Right kidney (tissue), 1 donor: ENCODE measurements at regions not wholly inside any gene's neighbourhood (a gene's known extent, or its start where the extent isn't known, plus 50 kb on each side); places are given as distances from the start of the nearest gene placed in this dataset.
"Not testable (repeated sequence)": the region's sequence is repeated elsewhere in the genome, so short reads cannot be mapped to it uniquely, and the experiment has no call there.

Source experiments
- DNase-seq: peaks from one replicate; pipeline ENCODE4 v3.0.0-alpha.2; 2016

DNA sequence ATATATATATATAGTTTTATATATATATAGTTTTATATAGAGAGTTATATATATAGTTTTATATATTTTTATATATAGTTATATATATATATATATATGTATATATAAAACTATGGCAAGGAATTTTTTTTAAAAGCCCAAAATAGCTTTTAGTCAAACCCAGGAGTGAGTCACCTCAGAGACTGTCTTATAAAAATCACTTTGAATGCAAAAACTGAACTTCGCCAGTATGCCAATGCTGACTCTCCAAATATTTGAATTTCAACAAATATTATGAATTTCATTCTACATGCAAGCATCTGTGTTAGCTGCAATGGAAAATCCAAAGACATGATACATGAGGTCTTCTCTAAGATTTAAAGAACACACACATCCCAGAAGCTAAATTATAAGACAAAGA, 132.8 kb upstream of the NR2F2 start:
- DNase-seq: no peak

DNA sequence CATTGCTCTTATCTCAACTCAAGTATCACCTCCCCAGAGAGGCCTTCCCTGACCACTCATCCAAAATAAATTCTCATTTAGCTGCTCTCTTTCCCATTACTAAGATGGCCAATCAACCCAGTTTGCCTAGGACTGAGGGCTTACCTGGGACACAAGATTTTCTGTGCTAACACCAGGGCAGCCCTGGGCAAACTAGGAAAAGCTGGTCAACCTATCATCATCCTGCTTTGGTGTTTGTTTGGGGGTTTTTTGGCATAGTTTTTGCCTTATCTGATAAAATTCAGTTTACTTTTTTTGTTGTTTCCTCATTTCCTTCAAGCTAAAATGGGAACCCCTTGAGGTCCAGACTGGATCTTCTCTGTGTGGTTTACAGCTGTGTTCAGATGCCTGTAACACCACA, 131.4 kb upstream of the NR2F2 start:
- no peak for DNase-seq

DNA sequence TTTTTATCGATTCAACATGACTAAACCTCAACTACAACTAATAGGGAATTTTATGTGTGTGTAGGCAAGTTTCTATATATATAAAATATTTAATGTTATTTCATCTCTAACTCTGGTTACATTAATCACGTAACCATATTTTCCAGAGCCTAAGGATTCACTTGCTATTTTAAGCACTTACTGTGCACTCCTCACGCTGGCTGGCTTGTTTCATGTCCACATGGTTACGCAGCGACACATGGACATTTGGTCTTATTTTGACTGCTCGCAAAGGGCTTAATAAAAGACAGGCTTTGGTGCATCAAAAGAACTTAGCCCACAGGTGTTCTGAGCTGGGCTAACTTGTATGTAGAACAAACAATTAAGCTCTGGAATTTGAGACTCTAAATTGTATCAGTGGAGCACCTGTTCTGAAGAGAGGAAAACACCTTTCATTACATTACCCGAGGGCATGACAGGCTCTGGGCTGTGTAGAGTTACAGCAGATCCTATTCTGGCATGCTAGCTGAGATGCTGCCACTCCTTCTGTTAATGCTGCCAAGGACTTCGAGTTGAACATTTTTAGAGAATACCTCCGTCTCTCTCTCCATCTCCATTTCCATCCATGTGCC, 130.0 kb upstream of the NR2F2 start:
- no peak for DNase-seq

GRCh38 chr15:96201696-96202095, 128.8 kb upstream of the NR2F2 start:
- DNase-seq: no peak

DNA sequence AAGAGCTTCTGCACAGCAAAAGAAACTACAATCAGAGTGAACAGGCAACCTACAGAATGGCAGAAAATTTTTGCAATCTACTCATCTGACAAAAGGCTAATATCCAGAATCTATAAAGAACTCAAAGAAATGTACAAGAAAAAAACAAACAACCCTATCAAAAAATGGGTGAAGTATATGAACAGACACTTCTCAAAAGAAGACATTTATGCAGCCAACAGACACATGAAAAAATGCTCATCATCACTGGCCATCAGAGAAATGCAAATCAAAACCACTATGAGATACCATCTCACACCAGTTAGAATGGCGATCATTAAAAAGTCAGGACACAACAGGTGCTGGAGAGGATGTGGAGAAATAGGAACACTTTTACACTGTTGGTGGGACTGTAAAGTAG, 124.9 kb upstream of the NR2F2 start:
- not testable (repeated sequence) for DNase-seq

GRCh38 chr15:96207377-96208006, 123.0 kb upstream of the NR2F2 start:
- DNase-seq: no peak

DNA sequence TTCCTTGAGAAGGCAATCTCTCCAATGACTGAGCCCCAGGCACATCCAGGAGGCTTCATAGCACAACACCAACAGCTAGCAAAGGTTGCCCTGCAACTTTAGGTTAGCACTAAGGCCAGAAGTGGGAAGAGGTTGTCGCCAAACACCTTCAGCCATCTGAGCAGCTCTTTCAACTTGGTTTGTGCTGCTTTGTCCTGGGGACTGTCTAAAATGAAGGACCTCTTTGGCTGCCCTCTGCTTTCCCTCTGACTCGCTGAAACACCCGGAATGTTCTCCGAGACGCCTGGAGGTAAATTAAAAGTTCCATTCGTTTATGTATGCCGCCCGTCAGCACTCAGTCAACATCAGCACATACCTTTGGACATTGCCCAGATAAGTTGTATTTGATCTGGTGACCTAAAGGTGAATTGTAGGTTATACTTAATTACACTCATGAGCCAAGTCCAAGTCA, 121.2 kb upstream of the NR2F2 start:
- no peak for DNase-seq

GRCh38 chr15:96213045-96213444, 117.5 kb upstream of the NR2F2 start:
- DNase-seq: no peak

DNA sequence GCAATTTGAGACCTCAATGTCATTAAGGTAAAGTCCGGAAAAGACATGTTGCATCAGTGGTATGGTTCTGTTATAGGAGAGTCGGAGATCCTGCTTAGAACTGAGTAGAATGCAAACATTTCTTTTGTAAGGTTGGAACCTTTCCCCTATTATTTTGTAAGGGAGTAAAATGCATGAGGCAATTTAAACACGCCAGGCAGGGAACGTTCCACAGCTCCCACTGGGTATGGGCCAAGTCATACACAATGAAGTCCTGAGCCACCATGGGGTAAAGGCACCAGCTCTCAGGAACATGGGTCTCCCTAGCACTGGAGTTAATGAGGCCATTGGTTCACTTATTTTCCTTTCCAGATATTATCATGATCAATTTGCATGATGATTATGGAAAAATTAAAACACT, 116.6 kb upstream of the NR2F2 start:
- no peak for DNase-seq

- not testable (repeated sequence) for DNase-seq
Observed at GRCh38 chr15:96216481-96216880, 114.0 kb upstream of the NR2F2 start.

DNA sequence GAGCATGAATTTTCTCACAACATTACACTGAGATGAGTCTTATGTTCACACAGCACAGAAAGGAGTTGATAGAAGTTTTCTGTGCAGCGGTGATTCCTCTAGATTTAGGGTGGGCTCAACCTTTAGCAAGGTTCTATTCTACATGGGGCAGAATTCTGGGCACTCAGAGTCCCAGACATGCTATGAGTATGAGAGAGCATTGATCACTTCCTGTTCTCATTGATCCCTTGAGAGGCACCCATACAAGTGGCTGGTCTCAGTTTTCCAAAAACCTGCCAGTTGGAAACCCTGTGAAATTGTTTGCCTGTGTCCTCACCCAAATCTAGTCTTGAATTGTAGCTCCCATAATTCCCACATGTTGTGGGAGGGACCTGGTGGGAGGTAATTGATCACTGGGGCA, 112.5 kb upstream of the NR2F2 start:
- no peak for DNase-seq

- no peak for DNase-seq
Observed at GRCh38 chr15:96218623-96219455, 111.7 kb upstream of the NR2F2 start.

GRCh38 chr15:96219681-96220080, 110.8 kb upstream of the NR2F2 start:
- no peak for DNase-seq

GRCh38 chr15:96220657-96221056, 109.8 kb upstream of the NR2F2 start:
- DNase-seq: no peak

DNA sequence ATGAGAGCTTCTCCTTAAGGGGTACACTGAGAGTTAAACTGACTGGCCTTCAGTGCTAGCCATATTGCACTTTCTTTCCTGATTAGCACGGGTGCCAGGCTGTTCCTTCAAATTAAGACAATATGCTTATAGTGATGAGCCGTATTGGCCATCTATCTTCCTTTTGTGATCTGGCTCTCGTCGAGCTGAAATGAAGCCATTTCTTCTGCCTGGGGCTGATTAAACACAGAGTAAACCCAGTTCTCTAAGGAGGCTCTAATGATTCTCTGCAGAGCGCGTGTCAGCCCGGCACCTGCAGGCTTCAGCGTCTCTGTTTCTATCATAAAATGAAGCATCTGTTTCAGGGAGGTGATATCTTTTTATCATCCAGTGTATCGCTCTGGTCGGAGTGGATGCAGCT, 107.5 kb upstream of the NR2F2 start:
- no peak for DNase-seq

GRCh38 chr15:96223939-96224338, 106.6 kb upstream of the NR2F2 start:
- no peak for DNase-seq

DNA sequence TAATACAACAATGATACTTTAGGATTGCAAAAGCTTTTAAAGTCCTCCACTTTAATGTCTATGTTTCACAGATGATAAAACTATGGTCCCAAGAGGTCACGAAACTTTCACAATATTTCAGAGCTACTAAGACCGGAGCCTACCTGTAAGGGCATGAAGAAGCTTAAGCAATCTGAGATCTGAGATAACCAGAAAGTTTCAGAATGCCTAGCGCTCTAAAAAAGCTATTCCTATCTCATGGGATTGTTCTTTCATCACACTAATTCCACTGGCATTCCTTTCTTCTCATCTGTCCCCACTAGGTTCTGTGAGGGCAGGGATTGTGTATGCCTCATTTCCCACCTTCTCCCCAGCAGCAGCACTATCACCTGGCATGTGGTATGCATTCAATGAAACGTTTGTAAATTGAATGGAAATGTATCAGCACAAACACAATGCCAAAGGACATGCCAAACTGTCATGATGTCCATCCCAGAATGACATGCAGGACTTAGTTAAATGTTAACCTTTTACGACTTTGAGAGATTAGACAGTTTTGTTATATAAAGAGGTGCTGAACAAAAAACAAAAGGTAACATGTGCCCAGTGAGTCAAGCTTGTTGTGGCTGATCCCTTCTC, 104.7 kb upstream of the NR2F2 start:
- no peak for DNase-seq

GRCh38 chr15:96230526-96231181, 99.8 kb upstream of the NR2F2 start:
- no peak for DNase-seq

- no peak for DNase-seq
Observed at GRCh38 chr15:96232335-96232734, 98.2 kb upstream of the NR2F2 start.

DNA sequence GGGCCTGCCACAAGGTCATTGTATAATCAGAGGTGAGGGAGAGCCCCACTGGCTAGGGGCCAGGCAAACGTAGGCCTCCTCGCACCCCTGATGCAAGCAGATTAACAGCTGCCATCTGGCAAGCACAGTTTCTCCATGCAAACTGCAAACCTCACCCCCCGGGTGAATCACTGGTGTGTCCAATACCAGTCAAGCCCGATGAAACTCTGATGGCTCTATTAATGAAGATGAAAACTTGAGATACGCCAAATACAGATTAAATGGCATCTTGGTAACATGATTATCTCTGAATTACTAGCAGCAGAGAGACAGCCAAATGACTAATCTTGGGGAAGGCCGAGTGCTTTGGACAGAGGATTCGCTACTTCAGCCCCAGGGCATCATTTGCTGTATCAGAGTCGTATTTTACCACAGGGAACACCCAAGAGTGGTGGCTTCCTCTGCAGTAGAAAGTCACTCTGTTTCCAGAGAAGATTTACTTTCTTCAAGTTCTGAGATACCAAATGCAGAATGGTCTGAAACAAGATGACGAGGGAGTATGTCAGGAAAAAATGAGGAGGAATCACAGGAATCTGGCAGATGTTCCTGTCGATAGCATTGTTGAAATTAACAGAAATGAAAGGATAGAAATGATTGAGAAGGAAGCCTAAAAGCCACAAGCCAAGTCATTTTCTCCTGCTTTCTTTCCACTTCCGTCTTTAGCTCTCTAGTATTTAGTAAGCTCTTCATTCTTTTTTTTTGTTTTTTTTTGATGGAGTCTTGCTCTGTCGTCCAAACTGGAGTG, 96.2 kb upstream of the NR2F2 start:
- no peak for DNase-seq

- DNase-seq: no peak
Observed at GRCh38 chr15:96237002-96237401, 93.5 kb upstream of the NR2F2 start.

DNA sequence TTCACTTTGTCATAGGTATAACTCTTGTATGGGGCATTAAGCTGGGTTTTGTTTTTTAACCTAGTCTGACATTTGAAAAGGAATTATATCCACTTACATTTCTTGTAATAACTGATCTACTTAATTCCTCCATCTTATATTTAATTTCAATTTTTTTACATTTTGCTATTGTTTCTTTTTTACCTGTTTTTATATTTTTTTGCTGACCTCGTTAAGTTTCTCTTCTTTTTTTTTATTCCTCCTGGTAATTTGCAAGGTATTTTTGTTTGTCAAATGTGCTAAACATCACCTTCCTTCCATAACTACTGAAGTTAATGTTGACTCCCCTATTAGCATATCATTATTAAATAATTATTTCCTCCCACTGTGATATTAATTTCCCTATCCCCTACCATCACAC, 87.7 kb upstream of the NR2F2 start:
- DNase-seq: no peak
